Psoas muscle (tissue), 7 donors: ENCODE measurements at regions not wholly inside any gene's neighbourhood (a gene's known extent, or its start where the extent isn't known, plus 50 kb on each side); places are given as distances from the start of the nearest gene placed in this dataset.

ENCODE experiments used
- ATAC-seq, 4 donors: fragments of 200-7000 bp; cut with Tn5 transposase; one replicate each; pipeline ENCODE4 v1.9.1; 2020; ENCODE audit warnings: moderate library complexity in 3 of 4, mild to moderate bottlenecking in 2 of 4
- DNase-seq, 2 donors: peaks; one replicate each; pipeline ENCODE4 v3.0.0-alpha.2; 2020
- H3K27ac ChIP-seq: fragments of 200-600 bp; one replicate; pipeline ENCODE4 v1.8.0; 2022
- H3K27me3 ChIP-seq, 3 donors: fragments of 200-600 bp in 1 of 3; one replicate each; pipeline versions ENCODE4 v1.6.1 to v1.8.0; 2013 to 2022; ENCODE audit warnings: low read length in 2 of 3, mild to moderate bottlenecking in 2 of 3, moderate library complexity in 1 of 3; ENCODE audit not compliant: insufficient read depth in 3 of 3
- H3K36me3 ChIP-seq, 2 donors: fragments of 200-600 bp in 1 of 2; one replicate each; pipeline versions ENCODE4 v1.6.1 to v1.8.0; 2013 to 2022; ENCODE audit warnings: low read depth in 1 of 2, mild to moderate bottlenecking in 1 of 2, moderate library complexity in 1 of 2; ENCODE audit not compliant: insufficient read depth in 1 of 2
- H3K4me1 ChIP-seq: fragments of 200-600 bp; one replicate; pipeline ENCODE4 v1.8.0; 2022
- H3K4me3 ChIP-seq: fragments of 200-600 bp; one replicate; pipeline ENCODE4 v1.8.0; 2022; ENCODE audit warnings: mild to moderate bottlenecking
- H3K9me3 ChIP-seq: fragments of 200-600 bp; one replicate; pipeline ENCODE4 v1.8.0; 2022
- CTCF ChIP-seq: fragments of 200-600 bp; IDR thresholded peaks from one replicate; pipeline ENCODE4 v1.8.0; 2022; ENCODE audit warnings: antibody characterized with exemption
- WGBS, 3 donors: extraction: QIAGEN DNeasy Blood & Tissue Kit; methylation state at CpG; one replicate each; pipeline versions ENCODE4 v1.1.6 to v1.1.7; 2013; 5-methylcytosine and 5-hydroxymethylcytosine counted together
- intact Hi-C, 2 donors: fragments of 100-400 bp; cut with DNase I; formaldehyde crosslinking; loops; one replicate each; pipeline versions ENCODE4 v1.11.0 to v1.14.2; 2022
- donor health status: healthy with polysubstance abuse.
- donor health status: DM: no; HTN: no; CAD: no; lungs with moderate emphysema.
- donor health status: Bipolar disorder and iron deficiency.
- donor health status: healthy.
- donor health status: DM: yes; HTN: yes; CAD: no.
- donor health status: DM: no; HTN: no; CAD: no.
- donor health status: DM: yes; HTN: yes; CAD: no.

DNA sequence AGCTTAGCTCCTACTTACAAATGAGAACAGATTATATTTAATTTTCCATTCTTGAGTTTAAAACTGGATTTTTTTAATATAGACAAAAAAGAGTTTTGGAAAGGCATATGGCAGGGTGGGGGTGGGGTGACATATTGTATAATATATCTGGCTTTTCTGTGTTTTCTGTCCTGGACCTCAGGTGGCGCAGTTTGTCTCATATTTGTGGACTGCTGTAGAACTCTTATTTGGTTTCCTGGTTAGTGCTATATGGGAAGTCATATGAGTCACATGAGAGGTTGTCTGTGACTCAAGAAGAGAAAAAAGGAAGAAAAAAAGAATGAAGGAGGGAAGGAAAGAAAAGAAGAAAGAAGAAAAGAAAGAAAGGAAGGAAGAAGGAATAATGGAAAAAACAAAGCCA lies 131.8 kb downstream of the CLVS2 start:
- H3K27ac ChIP-seq = no peak overlapping the region
- ATAC-seq (no peak), DNase-seq (no peak)
- H3K4me1 ChIP-seq = no peaks in the 10 kb centered on the region
- no peak for TF ChIP-seq CTCF
- 82 to 90% (median 85%) methylated on average over 1 of the region's 1 CpG for WGBS, 3 donors
- no peaks in the 10 kb centered on the region for H3K9me3 ChIP-seq
- no peaks in the 10 kb centered on the region for H3K27me3 ChIP-seq
- intact Hi-C loops = no loop called here
- H3K36me3 ChIP-seq = no peaks in the 10 kb centered on the region
- no peak overlapping the region for H3K4me3 ChIP-seq

GRCh38 chr6:123150076-123150475 lies 154.0 kb downstream of the CLVS2 start:
- H3K4me3 ChIP-seq = no peak overlapping the region
- no peaks in the 10 kb centered on the region for H3K36me3 ChIP-seq
- intact Hi-C loops = no loop called here
- ATAC-seq (peak in 1 of 4 donors; percentile 52), DNase-seq (no peak)
- H3K4me1 ChIP-seq = peaks cover 11% of the 10 kb centered on the region
- H3K27ac ChIP-seq = no peak overlapping the region
- H3K9me3 ChIP-seq = no peaks in the 10 kb centered on the region
- no peaks in the 10 kb centered on the region for H3K27me3 ChIP-seq
- no peak for TF ChIP-seq CTCF

GRCh38 chr6:123159861-123160260 lies 163.8 kb downstream of the CLVS2 start:
- H3K4me1 ChIP-seq = no peaks in the 10 kb centered on the region
- H3K36me3 ChIP-seq = no peaks in the 10 kb centered on the region
- WGBS, 3 donors = 50 to 62% (median 50%) methylated on average over 1 of the region's 1 CpG
- intact Hi-C loops = no loop called here
- H3K4me3 ChIP-seq = no peak overlapping the region
- ATAC-seq = no peak
- H3K27me3 ChIP-seq = no peaks in the 10 kb centered on the region
- H3K27ac ChIP-seq = no peak overlapping the region
- TF ChIP-seq CTCF = no peak
- no peaks in the 10 kb centered on the region for H3K9me3 ChIP-seq
- DNase-seq = no peak
